Calu3 (cell line): ENCODE measurements at regions not wholly inside any gene's neighbourhood (a gene's known extent, or its start where the extent isn't known, plus 50 kb on each side); places are given as distances from the start of the nearest gene placed in this dataset.

Experiments
- BruUV-seq: library from RNA; stranded (reverse); fragments of 400-500 nt; replicated peaks from 2 replicates; lab custom pipeline; 2021; lab: Mats Ljungman, UMichigan
- CTCF ChIA-PET: fragments of 300-600 bp; sonication (Branson Sonifier 250); formaldehyde crosslinking; loops from one replicate; lab custom pipeline; 2022; ENCODE audit warnings: antibody characterized with exemption; lab: Charles Lee
- DNase-seq: peaks from one replicate; pipeline ENCODE4 v3.0.0; 2022
- H3K27ac Mint-ChIP-seq: one replicate; pipeline ENCODE4 v1.8.0; 2022; ENCODE audit warnings: mixed read lengths; ENCODE audit not compliant: unreplicated experiment
- H3K27me3 Mint-ChIP-seq: one replicate; pipeline ENCODE4 v1.8.0; 2022; ENCODE audit warnings: mixed read lengths; ENCODE audit not compliant: unreplicated experiment
- H3K36me3 Mint-ChIP-seq: one replicate; pipeline ENCODE4 v1.8.0; 2022; ENCODE audit warnings: mild to moderate bottlenecking, moderate library complexity, mixed read lengths; ENCODE audit not compliant: insufficient read depth, unreplicated experiment
- H3K4me1 Mint-ChIP-seq: one replicate; pipeline ENCODE4 v1.8.0; 2022; ENCODE audit warnings: mild to moderate bottlenecking, low read depth, mixed read lengths; ENCODE audit not compliant: unreplicated experiment
- H3K4me3 Mint-ChIP-seq: one replicate; pipeline ENCODE4 v1.8.0; 2022; ENCODE audit warnings: mild to moderate bottlenecking, low read depth, moderate library complexity, mixed read lengths; ENCODE audit not compliant: unreplicated experiment
- H3K9me3 Mint-ChIP-seq: one replicate; pipeline ENCODE4 v1.8.0; 2022; ENCODE audit warnings: low read depth, mixed read lengths; ENCODE audit not compliant: unreplicated experiment
- intact Hi-C: fragments of 100-400 bp; cut with micrococcal nuclease; formaldehyde crosslinking; loops from one replicate; pipeline ENCODE4 v1.10.0; 2022; ENCODE audit not compliant: unreplicated experiment
- TF ChIP-seq, protein P1 (sequence below): fragments of 200-600 bp; IDR thresholded peaks from one replicate; pipeline ENCODE4 v1.8.0; 2022; ENCODE audit warnings: antibody characterized with exemption; ENCODE audit not compliant: unreplicated experiment

GRCh38 chr16:87134628-87134995, 182.6 kb downstream of the C16orf95 start:
- Mint-ChIP-seq H3K27ac (no peak overlapping the region), H3K27me3 (peaks cover 35% of the 10 kb centered on the region), H3K36me3 (no peaks in the 10 kb centered on the region), H3K4me1 (no peaks in the 10 kb centered on the region), H3K9me3 (no peaks in the 10 kb centered on the region), H3K4me3 (no peak overlapping the region)
- TF ChIP-seq, protein P1, sequence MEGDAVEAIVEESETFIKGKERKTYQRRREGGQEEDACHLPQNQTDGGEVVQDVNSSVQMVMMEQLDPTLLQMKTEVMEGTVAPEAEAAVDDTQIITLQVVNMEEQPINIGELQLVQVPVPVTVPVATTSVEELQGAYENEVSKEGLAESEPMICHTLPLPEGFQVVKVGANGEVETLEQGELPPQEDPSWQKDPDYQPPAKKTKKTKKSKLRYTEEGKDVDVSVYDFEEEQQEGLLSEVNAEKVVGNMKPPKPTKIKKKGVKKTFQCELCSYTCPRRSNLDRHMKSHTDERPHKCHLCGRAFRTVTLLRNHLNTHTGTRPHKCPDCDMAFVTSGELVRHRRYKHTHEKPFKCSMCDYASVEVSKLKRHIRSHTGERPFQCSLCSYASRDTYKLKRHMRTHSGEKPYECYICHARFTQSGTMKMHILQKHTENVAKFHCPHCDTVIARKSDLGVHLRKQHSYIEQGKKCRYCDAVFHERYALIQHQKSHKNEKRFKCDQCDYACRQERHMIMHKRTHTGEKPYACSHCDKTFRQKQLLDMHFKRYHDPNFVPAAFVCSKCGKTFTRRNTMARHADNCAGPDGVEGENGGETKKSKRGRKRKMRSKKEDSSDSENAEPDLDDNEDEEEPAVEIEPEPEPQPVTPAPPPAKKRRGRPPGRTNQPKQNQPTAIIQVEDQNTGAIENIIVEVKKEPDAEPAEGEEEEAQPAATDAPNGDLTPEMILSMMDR: no peak
- DNase-seq: no peak
- no TSS peak for BruUV-seq
- CTCF ChIA-PET: interaction anchor here (0.6 kb wide), 1 partner anchor 33 kb away, joined by 3 read pairs; no protein-coding TSS in a partner anchor
- intact Hi-C loops: no loop called here

DNA sequence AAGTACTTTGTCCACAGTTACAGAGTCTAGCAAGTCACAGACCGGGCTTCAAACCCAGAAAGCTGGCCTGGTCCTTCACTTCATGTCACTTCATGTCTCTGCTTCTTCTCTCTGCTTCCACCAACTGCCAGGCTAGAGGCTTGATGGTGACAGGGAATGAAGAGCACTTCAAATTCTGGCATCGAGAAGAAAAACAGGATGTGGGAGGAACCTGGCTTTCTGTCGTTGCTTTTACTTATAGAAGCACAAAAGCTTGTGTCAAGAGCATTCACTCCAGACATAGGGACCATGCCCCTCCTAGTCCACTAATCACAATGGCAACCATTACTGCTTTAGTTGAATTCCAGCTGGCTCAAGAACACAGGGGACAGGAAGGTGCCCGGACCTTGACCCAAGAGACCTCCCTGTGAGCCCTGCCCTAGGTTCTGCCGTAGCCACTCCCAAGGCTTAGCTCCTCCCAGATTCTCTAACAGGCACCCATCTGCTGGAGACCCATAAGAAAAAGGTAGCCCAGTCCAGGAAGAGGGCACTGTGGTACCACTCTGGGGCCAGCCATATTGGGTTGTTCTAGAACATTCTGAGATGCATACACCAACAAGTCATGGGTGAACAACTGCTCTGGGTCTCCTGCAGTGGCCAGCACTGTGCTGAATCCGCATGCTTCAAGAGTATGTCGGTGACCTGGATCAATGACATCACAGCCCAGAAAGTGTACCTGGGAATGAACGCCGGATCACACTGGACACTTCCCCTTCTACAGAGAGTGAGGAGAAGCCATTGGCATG, 181.8 kb downstream of the C16orf95 start:
- peaks cover 35% of the 10 kb centered on the region for H3K27me3 Mint-ChIP-seq
- no peak overlapping the region for H3K4me3 Mint-ChIP-seq
- intact Hi-C loops: no loop called here
- CTCF ChIA-PET: no interaction called here
- no peak for DNase-seq
- no peaks in the 10 kb centered on the region for H3K36me3 Mint-ChIP-seq
- no peak overlapping the region for H3K27ac Mint-ChIP-seq
- TF ChIP-seq, protein P1: no peak
- BruUV-seq: no TSS peak
- H3K4me1 Mint-ChIP-seq: no peaks in the 10 kb centered on the region
- no peaks in the 10 kb centered on the region for H3K9me3 Mint-ChIP-seq

DNA sequence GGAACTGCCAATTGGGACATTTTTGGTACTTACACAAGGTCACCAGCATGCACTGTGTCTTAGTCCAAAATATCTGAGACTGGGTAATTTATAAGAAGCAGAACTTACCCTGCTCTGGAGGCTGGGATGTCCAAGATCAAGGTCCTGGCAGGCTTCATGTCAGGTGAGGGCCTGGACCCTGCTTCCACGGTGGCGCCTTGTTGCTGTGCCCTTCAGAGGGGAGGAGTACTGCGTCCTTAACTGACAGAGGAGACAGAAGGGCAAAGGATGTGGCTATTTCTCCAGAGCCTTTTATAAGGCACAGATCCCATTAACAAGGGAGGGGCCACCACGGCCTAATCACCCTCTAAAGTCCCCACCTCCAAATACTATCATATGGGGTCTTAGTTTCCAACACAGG, 178.9 kb downstream of the C16orf95 start:
- intact Hi-C loops: no loop called here
- Mint-ChIP-seq H3K36me3 (no peaks in the 10 kb centered on the region), H3K27ac (no peak overlapping the region), H3K9me3 (no peaks in the 10 kb centered on the region), H3K4me3 (no peak overlapping the region), H3K4me1 (no peaks in the 10 kb centered on the region), H3K27me3 (peaks cover 20% of the 10 kb centered on the region)
- BruUV-seq: no TSS peak
- CTCF ChIA-PET: no interaction called here
- TF ChIP-seq, protein P1: no peak
- no peak for DNase-seq

DNA sequence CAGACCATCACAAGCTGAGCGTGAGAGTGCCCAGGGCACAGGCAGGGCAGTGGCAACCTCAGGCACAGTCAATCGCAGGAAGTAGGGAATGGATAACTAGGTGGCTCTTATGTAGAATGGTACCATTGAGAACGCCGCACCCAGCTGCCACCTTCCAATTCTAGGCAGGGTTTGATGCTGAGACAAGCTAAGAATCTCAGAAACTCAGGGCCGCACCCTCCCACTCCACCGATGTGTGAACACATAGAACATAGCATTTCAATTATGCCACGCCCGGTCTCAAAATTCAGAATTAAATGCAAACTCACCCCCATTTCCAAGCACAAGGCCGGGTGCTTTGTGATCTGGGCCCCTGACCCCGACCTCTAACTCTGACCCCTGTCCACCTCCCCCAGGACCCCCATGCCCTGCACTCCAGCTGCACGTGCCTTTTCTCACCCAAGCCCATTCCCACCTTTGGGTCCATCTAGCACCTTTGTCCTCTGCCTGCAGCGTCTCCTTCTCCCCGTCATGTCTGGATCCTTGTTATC, 178.4 kb downstream of the C16orf95 start:
- CTCF ChIA-PET: interaction anchor here (0.6 kb wide), 1 partner anchor 208 kb away, joined by 4 read pairs; no protein-coding TSS in a partner anchor
- no peak for DNase-seq
- intact Hi-C loops: no loop called here
- TF ChIP-seq, protein P1: no peak
- H3K27ac Mint-ChIP-seq: no peak overlapping the region
- no peaks in the 10 kb centered on the region for H3K9me3 Mint-ChIP-seq
- H3K27me3 Mint-ChIP-seq: peaks cover 20% of the 10 kb centered on the region
- no peak overlapping the region for H3K4me3 Mint-ChIP-seq
- BruUV-seq: no TSS peak
- no peaks in the 10 kb centered on the region for H3K4me1 Mint-ChIP-seq
- H3K36me3 Mint-ChIP-seq: no peaks in the 10 kb centered on the region
